Osteoblast (primary cell): ENCODE measurements at regions not wholly inside any gene's neighbourhood (a gene's known extent, or its start where the extent isn't known, plus 50 kb on each side); places are given as distances from the start of the nearest gene placed in this dataset.
"Not testable (repeated sequence)": the region's sequence is repeated elsewhere in the genome, so short reads cannot be mapped to it uniquely, and the experiment has no call there.

Experiments
- DNase-seq: peaks from one replicate; pipeline ENCODE4 v3.0.0; 2011; ENCODE audit warnings: low spot score, mixed read lengths; ENCODE audit not compliant: insufficient read length; ENCODE audit errors: missing footprints
- H2AFZ ChIP-seq: 2 replicates; pipeline ENCODE4 v1.6.0; 2011; ENCODE audit warnings: mild to moderate bottlenecking, low read length
- H3K27ac ChIP-seq: 2 replicates; pipeline ENCODE4 v1.5.1; 2011; ENCODE audit warnings: mild to moderate bottlenecking, low read depth, low read length, moderate library complexity
- H3K27me3 ChIP-seq: 2 replicates; pipeline ENCODE4 v1.6.0; 2012; ENCODE audit warnings: mild to moderate bottlenecking, control low read depth, inconsistent platforms, low read length, moderate library complexity; ENCODE audit not compliant: insufficient read depth
- H3K36me3 ChIP-seq: 2 replicates; pipeline ENCODE4 v1.5.1; 2011; ENCODE audit warnings: mild to moderate bottlenecking, low read length, control low read depth, moderate library complexity; ENCODE audit not compliant: insufficient read depth
- H3K4me1 ChIP-seq: 2 replicates; pipeline ENCODE4 v1.5.1; 2011; ENCODE audit warnings: mild to moderate bottlenecking, low read length, control low read depth, moderate library complexity; ENCODE audit not compliant: insufficient read depth
- H3K4me2 ChIP-seq: 2 replicates; pipeline ENCODE4 v1.6.0; 2011; ENCODE audit warnings: mild to moderate bottlenecking, low read length; ENCODE audit not compliant: insufficient read depth
- H3K4me3 ChIP-seq: fragments of 200-600 bp; sonication (generic); 3 replicates; pipeline ENCODE4 v1.5.1; 2012; ENCODE audit warnings: mild to moderate bottlenecking, low read length, inconsistent platforms; ENCODE audit not compliant: insufficient read depth
- H3K79me2 ChIP-seq: 2 replicates; pipeline ENCODE4 v1.6.0; 2012; ENCODE audit warnings: mild to moderate bottlenecking, low read length, control low read depth, inconsistent platforms; ENCODE audit not compliant: insufficient read depth
- H3K9me3 ChIP-seq: 2 replicates; pipeline ENCODE4 v1.5.1; 2011; ENCODE audit warnings: low read depth, low read length, control low read depth
- H4K20me1 ChIP-seq: 2 replicates; pipeline ENCODE4 v1.6.0; 2012; ENCODE audit warnings: mild to moderate bottlenecking, low read length, control low read depth; ENCODE audit not compliant: insufficient read depth
- CTCF ChIP-seq: IDR thresholded peaks from 2 replicates; pipeline ENCODE4 v1.5.1; 2011; ENCODE audit warnings: mild to moderate bottlenecking, low read depth, low read length, moderate library complexity; ENCODE audit errors: extremely low read depth

DNA sequence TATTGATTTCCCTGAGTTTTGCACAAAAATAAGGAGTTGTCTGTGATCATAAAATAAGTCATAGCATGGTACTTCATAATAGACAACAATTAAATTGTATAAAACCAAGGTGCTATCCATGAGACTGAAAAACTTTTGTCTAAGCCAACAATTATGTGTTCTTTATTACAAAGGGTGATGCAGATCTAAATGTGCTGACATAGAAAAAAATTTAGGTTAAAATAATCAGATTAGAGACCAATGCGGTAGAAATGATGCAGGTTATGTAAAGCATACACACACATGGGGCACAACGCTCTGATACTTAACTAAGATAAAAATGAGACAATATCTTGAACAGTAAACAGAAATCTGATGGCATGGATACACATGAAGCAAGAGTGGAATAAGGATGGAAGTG, 113.3 kb downstream of the PWWP3B start:
- no peaks in the 10 kb centered on the region for H3K4me1 ChIP-seq
- DNase-seq, result no peak
- no peak overlapping the region for H3K4me2 ChIP-seq
- no peaks in the 10 kb centered on the region for H3K79me2 ChIP-seq
- H4K20me1 ChIP-seq, result no peaks in the 10 kb centered on the region
- peaks cover 14% of the 10 kb centered on the region for H3K27me3 ChIP-seq
- H2AFZ ChIP-seq, result no peak overlapping the region
- H3K4me3 ChIP-seq, result no peak overlapping the region
- no peak overlapping the region for H3K27ac ChIP-seq
- TF ChIP-seq CTCF, result no peak
- no peaks in the 10 kb centered on the region for H3K36me3 ChIP-seq
- no peaks in the 10 kb centered on the region for H3K9me3 ChIP-seq

DNA sequence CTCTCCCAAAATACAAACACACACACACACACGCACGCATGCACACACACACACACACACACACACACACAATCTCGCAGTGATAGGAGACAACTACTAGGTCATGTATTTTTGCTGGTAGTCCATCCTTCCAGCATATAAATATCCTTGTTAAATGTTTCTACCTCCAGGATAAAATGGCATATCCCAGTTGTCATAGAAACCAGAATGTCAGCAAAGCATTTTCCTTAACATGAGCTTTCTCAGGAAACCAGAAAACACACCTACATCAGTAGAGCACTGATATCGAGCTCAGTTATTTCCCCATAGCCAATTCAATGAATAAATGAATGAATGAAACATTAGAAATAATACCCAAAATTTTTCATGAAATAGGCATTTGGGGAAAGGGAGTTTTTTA, 115.7 kb downstream of the PWWP3B start:
- Histone ChIP-seq H3K27ac (no peak overlapping the region), H2AFZ (no peak overlapping the region), H3K79me2 (no peaks in the 10 kb centered on the region), H3K9me3 (no peaks in the 10 kb centered on the region), H3K4me1 (no peaks in the 10 kb centered on the region), H4K20me1 (no peaks in the 10 kb centered on the region), H3K36me3 (no peaks in the 10 kb centered on the region), H3K4me2 (no peak overlapping the region), H3K27me3 (peaks cover 14% of the 10 kb centered on the region), H3K4me3 (no peak overlapping the region)
- TF ChIP-seq CTCF, result no peak
- no peak for DNase-seq

- no peak overlapping the region for H2AFZ ChIP-seq
- no peak for TF ChIP-seq CTCF
- no peaks in the 10 kb centered on the region for H4K20me1 ChIP-seq
- DNase-seq, result no peak
- H3K27me3 ChIP-seq, result peaks cover 14% of the 10 kb centered on the region
- H3K4me2 ChIP-seq, result no peak overlapping the region
- H3K27ac ChIP-seq, result no peak overlapping the region
- H3K4me3 ChIP-seq, result no peak overlapping the region
- no peaks in the 10 kb centered on the region for H3K9me3 ChIP-seq
- H3K36me3 ChIP-seq, result no peaks in the 10 kb centered on the region
- H3K79me2 ChIP-seq, result no peaks in the 10 kb centered on the region
- no peaks in the 10 kb centered on the region for H3K4me1 ChIP-seq
Observed at GRCh38 chrX:106284431-106285025, 116.4 kb downstream of the PWWP3B start.

DNA sequence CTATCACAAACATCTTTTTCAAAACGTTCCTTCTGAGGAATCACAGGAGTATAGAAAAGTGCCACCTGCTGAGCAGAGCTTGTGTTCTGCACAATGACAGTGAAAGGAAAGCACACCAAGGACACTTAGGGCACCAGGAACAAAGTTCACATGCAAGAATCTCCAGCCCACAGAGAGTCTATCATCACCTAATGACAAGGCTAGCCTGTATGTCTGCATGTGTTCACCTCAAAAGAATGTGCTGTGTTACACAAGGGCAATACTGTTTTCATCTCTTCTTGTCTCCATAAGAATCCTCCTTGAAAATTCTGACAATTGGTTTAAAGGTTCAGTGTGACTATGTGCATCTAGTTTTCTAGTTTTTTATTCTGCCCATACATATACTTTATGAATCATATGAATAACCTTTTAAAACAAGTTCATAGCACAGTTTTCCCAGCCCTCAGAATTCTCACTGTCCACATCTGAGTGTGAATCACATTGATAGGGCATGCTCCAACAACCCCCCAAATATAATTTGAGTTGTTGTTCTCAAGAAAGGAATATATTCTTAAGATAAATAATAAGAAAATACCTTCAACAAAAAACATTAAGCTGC, 118.0 kb downstream of the PWWP3B start:
- peaks cover 14% of the 10 kb centered on the region for H3K27me3 ChIP-seq
- H3K9me3 ChIP-seq, result no peaks in the 10 kb centered on the region
- H3K27ac ChIP-seq, result no peak overlapping the region
- no peak overlapping the region for H2AFZ ChIP-seq
- H3K4me1 ChIP-seq, result no peaks in the 10 kb centered on the region
- H4K20me1 ChIP-seq, result no peaks in the 10 kb centered on the region
- no peak for TF ChIP-seq CTCF
- no peak for DNase-seq
- H3K4me3 ChIP-seq, result no peak overlapping the region
- H3K4me2 ChIP-seq, result no peak overlapping the region
- no peaks in the 10 kb centered on the region for H3K79me2 ChIP-seq
- no peaks in the 10 kb centered on the region for H3K36me3 ChIP-seq

DNA sequence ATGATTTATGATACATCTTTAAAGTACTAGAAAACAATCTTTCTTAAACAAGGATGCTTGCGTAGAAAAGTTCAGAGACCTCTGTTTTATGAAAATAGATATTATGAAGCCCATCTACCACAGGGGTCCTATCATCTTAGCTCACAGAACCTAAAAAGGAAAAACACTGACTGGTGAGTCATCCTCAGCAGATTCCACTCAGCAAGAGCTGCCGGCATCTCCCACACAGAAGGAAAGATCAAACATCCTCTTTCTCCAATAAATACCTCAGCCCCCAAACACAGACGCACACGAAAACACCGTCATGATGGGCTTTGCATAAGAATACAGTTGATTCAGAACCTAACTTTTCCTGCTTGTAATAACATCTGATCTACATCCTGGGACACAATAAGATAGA, 122.7 kb downstream of the PWWP3B start:
- not testable (repeated sequence) for H3K9me3 ChIP-seq, H3K4me3 ChIP-seq, H3K27ac ChIP-seq, H3K4me2 ChIP-seq, H4K20me1 ChIP-seq, H3K27me3 ChIP-seq, DNase-seq, H2AFZ ChIP-seq, H3K36me3 ChIP-seq, H3K79me2 ChIP-seq, H3K4me1 ChIP-seq

DNA sequence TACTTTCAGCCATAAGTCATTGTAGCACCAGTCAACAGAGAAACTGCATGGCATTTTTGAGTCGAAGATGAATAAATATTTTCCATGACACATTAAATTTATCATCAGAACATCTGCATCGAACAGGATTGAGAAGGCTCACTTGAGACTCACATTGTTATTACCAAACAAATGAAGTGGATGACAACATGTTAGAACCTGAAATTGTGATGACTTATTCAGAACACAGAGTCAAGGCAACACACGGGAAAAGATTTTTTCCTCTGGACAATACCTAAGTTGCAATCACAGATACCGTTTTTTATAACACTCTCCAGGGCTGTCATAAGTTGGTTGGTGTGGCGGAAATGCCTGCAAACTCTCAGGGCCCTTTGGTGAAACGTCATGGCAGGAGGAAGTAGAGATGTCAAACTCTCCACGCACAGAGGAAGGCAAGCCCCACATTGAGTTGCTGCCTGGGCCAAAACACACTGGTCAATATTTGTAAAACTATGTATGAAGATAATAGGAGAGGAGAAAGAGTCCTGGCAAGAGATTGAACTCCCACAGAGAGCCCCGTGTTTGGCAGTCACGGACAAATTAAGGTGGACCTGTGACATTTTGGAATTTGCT, 123.8 kb downstream of the PWWP3B start:
- not testable (repeated sequence) for H3K4me1 ChIP-seq, H3K27me3 ChIP-seq, H3K9me3 ChIP-seq, H4K20me1 ChIP-seq, H3K79me2 ChIP-seq, H2AFZ ChIP-seq, H3K4me3 ChIP-seq, DNase-seq, H3K36me3 ChIP-seq, H3K27ac ChIP-seq, H3K4me2 ChIP-seq
